Central memory CD8-positive, alpha-beta T cell (primary cell): ENCODE measurements at regions not wholly inside any gene's neighbourhood (a gene's known extent, or its start where the extent isn't known, plus 50 kb on each side); places are given as distances from the start of the nearest gene placed in this dataset.
"Not testable (repeated sequence)": the region's sequence is repeated elsewhere in the genome, so short reads cannot be mapped to it uniquely, and the experiment has no call there.

ENCODE experiments used
- ATAC-seq: fragments of 150-1000 bp; cut with Tn5 transposase; replicated peaks from 2 replicates; pipeline ENCODE4 v1.10.0; 2022; ENCODE audit warnings: mild to moderate bottlenecking, moderate FRiP score, moderate number of reproducible peaks; ENCODE audit not compliant: poor library complexity, severe bottlenecking; ENCODE audit errors: extremely low read depth
- DNase-seq, 2 donors: peaks; one replicate each; pipeline ENCODE4 v3.0.0; 2021; ENCODE audit warnings: low spot score in 2 of 2
- H3K27ac Mint-ChIP-seq: one replicate; pipeline ENCODE4 v1.8.0; 2022; ENCODE audit warnings: low read depth, mild to moderate bottlenecking, moderate library complexity, mixed read lengths
- H3K27me3 Mint-ChIP-seq: one replicate; pipeline ENCODE4 v1.8.0; 2022; ENCODE audit warnings: mixed read lengths
- H3K36me3 Mint-ChIP-seq: one replicate; pipeline ENCODE4 v1.8.0; 2022; ENCODE audit warnings: mild to moderate bottlenecking, moderate library complexity, mixed read lengths; ENCODE audit not compliant: insufficient read depth
- H3K4me1 Mint-ChIP-seq: one replicate; pipeline ENCODE4 v1.8.0; 2022; ENCODE audit warnings: mixed read lengths
- H3K4me3 Mint-ChIP-seq: one replicate; pipeline ENCODE4 v1.8.0; 2022; ENCODE audit warnings: mild to moderate bottlenecking, moderate library complexity, mixed read lengths
- H3K9me3 Mint-ChIP-seq: one replicate; pipeline ENCODE4 v1.8.0; 2022; ENCODE audit warnings: mixed read lengths

DNA sequence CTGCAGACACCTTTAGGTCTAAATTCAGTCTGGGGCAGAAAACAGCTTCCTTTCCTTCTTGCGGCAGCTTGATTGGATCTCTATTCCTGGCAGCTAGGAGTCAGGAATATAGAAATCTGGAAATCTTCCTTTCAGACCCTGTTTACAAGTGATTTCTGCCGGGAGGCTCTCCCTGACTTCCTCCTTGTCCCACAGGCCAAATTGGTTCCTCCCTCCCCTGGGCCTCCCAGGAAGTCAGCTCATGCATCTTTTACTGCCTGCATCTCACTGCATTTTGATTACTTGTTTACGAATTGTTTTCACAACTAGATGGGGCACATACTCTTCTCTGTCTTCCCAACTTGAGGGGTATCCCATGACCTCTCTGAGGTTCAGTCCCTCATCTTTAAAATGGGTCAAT is 206.3 kb downstream of the MAF start:
- peaks cover 28% of the 10 kb centered on the region for H3K4me1 Mint-ChIP-seq
- no peak for DNase-seq
- H3K9me3 Mint-ChIP-seq, result no peaks in the 10 kb centered on the region
- H3K4me3 Mint-ChIP-seq, result no peak overlapping the region
- no peaks in the 10 kb centered on the region for H3K36me3 Mint-ChIP-seq
- no peak overlapping the region for H3K27ac Mint-ChIP-seq
- ATAC-seq, result no peak
- H3K27me3 Mint-ChIP-seq, result no peaks in the 10 kb centered on the region

DNA sequence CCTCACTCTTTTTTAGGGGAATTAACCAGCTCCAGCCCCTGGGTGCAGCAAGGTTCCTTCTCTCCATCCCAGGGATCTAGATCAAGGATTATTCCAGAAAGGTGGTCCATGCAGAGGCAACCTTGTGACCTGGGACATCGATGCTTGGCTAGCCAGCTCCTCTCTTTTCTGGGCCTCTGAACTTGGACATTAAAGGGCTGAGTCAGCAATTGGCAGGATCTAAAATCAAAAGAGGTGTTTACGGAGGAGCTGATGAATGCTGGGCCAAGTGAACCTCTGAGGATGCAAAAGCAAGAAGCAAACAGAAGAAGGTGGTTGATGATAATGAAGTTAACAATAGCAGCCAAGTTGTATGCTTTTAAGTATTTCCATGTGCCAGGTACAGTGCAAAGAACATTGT is 207.0 kb downstream of the MAF start:
- no peak overlapping the region for H3K27ac Mint-ChIP-seq
- no peaks in the 10 kb centered on the region for H3K9me3 Mint-ChIP-seq
- H3K27me3 Mint-ChIP-seq, result no peaks in the 10 kb centered on the region
- ATAC-seq (no peak), DNase-seq (no peak)
- H3K4me1 Mint-ChIP-seq, result peaks cover 28% of the 10 kb centered on the region
- no peak overlapping the region for H3K4me3 Mint-ChIP-seq
- H3K36me3 Mint-ChIP-seq, result no peaks in the 10 kb centered on the region

DNA sequence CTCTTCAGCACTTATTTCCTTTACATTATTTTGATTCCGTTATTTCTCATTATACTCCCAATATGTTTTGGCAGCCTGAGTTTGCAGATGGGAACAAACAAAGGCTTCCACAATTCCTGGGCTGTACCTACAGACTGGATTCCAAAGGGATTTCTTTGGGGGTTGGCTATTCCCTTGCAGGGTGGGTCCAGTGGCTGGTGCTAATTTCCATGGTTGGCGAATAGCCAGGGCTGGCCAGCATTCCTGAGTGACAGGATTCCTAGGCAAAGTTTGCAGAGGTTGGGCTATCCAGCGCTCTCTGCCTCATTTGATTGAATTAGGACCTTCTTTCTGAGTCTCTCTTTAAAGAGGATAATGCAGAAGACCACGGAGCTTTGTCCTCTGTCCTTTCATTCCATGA is 207.4 kb downstream of the MAF start:
- Mint-ChIP-seq H3K36me3 (no peaks in the 10 kb centered on the region), H3K27ac (no peak overlapping the region), H3K4me3 (no peak overlapping the region), H3K27me3 (no peaks in the 10 kb centered on the region), H3K4me1 (peaks cover 28% of the 10 kb centered on the region), H3K9me3 (no peaks in the 10 kb centered on the region)
- ATAC-seq (no peak), DNase-seq (no peak)

DNA sequence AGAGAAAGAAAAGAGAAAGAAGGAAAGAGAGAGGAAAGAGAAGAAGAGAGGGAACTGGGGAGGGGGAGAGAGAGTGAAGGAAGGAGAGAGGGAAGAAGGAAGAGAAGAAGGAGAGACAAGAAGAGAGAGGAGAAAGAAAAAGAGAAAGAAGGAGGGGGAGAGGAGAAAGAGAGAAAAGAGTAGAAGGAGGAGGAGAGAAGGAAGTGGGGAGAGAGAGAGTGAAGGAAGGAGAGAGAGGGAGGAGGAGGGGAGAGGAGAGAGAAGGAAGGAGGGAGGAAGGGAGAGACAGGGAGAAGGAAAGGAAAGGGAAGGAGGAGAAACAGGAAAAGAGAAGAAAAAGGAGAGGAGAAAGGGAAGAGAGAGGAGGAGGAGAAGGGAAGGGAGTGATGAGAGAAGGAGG is 208.5 kb downstream of the MAF start:
- Mint-ChIP-seq H3K27ac (peak overlapping the region; percentile 63), H3K27me3 (no peaks in the 10 kb centered on the region), H3K9me3 (no peaks in the 10 kb centered on the region), H3K4me1 (peaks cover 28% of the 10 kb centered on the region), H3K4me3 (no peak overlapping the region), H3K36me3 (no peaks in the 10 kb centered on the region)
- ATAC-seq (no peak), DNase-seq (no peak)

DNA sequence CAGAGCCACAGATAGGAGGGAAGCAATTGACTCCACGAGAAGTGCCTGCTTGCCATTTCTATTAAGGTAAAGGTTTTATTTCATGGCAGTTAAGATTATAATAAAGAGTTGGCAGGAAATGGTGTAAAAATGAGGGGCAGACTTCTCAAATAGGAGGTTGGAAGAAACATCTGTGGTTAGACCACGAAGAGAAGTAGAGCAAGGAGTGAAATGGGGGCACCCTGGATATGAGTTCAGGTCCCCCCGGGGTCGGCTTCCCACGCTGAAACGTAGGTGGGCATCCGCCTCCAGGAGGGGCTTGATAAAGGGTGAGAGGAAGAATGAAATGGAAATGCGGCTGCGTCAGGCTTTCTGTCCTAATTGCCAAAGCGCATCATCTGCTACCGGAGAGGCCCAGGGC is 209.1 kb downstream of the MAF start:
- no peak overlapping the region for H3K4me3 Mint-ChIP-seq
- H3K9me3 Mint-ChIP-seq, result no peaks in the 10 kb centered on the region
- DNase-seq (no peak), ATAC-seq (no peak)
- H3K27me3 Mint-ChIP-seq, result no peaks in the 10 kb centered on the region
- H3K27ac Mint-ChIP-seq, result peak overlapping the region; percentile 63
- no peaks in the 10 kb centered on the region for H3K36me3 Mint-ChIP-seq
- peaks cover 28% of the 10 kb centered on the region for H3K4me1 Mint-ChIP-seq

DNA sequence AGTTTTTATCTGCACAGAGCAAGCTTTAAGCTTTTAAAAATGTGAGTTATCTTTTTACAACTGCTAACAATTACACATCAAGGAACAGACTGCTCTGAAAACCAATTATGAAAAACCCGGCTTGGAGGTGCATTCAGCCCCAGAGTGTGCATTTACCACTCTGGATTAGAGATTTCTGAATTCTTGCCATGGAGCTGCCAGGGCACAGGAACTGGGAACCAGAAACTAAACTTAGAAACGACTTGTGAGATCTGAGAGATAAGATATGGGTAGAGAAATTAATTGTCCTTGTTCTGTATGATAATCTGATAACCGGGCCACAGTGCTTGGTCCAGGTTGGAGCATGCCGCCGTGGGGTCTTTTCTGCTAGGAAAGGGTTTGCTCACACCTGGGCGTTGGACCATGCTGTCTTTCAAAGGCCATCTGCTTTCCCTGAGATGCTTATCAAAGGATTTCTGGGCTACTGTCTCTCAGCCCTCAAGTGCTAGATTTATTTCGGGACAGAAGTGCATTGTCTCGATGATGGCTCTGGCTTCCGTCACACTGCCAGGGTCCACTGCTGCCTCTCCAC is 210.0 kb downstream of the MAF start:
- ATAC-seq, result no peak
- no peaks in the 10 kb centered on the region for H3K36me3 Mint-ChIP-seq
- H3K27me3 Mint-ChIP-seq, result no peaks in the 10 kb centered on the region
- H3K4me1 Mint-ChIP-seq, result peaks cover 28% of the 10 kb centered on the region
- no peaks in the 10 kb centered on the region for H3K9me3 Mint-ChIP-seq
- no peak overlapping the region for H3K27ac Mint-ChIP-seq
- no peak for DNase-seq
- no peak overlapping the region for H3K4me3 Mint-ChIP-seq

DNA sequence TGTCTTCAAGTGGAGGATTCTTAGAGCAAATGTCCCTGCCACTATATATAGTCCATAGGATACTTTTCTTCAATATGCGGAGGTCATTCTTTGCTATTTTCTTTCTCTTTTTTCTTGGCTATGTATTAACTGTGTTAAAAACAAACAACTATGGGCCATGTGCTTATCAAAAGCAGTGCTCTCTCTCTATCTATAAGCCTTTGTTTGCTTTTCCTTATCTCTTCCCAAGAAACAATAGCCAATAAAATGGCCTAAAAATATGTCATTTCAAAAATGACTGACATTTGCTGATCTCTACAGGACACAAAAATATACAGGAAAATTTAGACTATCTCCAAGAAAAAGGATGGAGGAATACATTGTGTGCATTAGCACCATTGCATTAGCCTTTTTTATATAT is 212.1 kb downstream of the MAF start:
- peaks cover 19% of the 10 kb centered on the region for H3K4me1 Mint-ChIP-seq
- ATAC-seq (no peak), DNase-seq (no peak)
- no peaks in the 10 kb centered on the region for H3K9me3 Mint-ChIP-seq
- H3K27me3 Mint-ChIP-seq, result no peaks in the 10 kb centered on the region
- H3K4me3 Mint-ChIP-seq, result no peak overlapping the region
- no peak overlapping the region for H3K27ac Mint-ChIP-seq
- no peaks in the 10 kb centered on the region for H3K36me3 Mint-ChIP-seq

DNA sequence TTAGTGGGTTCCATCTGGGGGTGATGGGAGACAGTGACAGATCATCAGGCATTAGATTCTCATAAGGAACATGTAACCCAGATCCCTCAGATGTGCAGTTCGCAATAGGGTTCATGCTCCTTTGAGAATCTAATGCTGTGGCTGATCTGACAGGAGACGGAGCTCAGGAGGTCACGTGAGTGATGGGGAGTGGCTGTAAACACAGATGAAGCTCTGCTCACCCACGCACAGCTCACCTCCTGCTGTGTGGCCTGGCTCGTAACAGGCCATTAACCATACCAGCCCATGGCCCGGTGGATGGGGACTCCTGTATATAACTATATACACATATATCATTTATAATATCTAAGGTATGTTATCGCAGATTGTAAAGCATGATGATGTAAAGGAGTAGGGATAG is 214.2 kb downstream of the MAF start:
- Mint-ChIP-seq H3K36me3 (peaks cover 2% of the 10 kb centered on the region), H3K9me3 (no peaks in the 10 kb centered on the region), H3K27ac (no peak overlapping the region), H3K4me1 (peaks cover 24% of the 10 kb centered on the region), H3K27me3 (no peaks in the 10 kb centered on the region), H3K4me3 (no peak overlapping the region)
- no peak for DNase-seq
- no peak for ATAC-seq

DNA sequence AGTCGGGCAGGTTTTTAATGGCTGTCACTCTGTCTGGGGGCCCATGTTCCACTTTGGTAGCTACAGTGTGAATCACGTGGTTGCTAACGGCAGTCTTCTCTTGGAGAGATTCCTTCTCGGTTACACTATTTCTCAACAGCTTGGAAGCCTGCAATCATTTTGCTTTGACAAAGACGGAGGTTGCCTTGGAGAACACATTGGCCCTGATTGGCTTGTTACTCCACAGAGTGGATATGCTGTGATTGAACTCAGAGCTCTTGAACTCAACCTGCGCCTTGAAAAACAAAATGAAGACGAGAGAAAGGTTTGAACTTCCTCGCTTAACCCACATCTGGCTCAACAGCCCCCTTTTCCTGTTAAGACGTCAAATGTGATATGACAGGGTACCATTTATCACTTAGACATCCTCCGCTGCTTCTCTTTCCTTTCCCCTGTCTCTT is 218.9 kb downstream of the MAF start:
- H3K4me3 Mint-ChIP-seq, result peak overlapping the region; percentile 64
- no peaks in the 10 kb centered on the region for H3K27me3 Mint-ChIP-seq
- ATAC-seq (peak; percentile 68), DNase-seq (peak in 1 of 2 donors; percentile 34)
- no peaks in the 10 kb centered on the region for H3K9me3 Mint-ChIP-seq
- H3K27ac Mint-ChIP-seq, result peak overlapping the region; percentile 93
- peaks cover 30% of the 10 kb centered on the region for H3K4me1 Mint-ChIP-seq
- H3K36me3 Mint-ChIP-seq, result peaks cover 6% of the 10 kb centered on the region

DNA sequence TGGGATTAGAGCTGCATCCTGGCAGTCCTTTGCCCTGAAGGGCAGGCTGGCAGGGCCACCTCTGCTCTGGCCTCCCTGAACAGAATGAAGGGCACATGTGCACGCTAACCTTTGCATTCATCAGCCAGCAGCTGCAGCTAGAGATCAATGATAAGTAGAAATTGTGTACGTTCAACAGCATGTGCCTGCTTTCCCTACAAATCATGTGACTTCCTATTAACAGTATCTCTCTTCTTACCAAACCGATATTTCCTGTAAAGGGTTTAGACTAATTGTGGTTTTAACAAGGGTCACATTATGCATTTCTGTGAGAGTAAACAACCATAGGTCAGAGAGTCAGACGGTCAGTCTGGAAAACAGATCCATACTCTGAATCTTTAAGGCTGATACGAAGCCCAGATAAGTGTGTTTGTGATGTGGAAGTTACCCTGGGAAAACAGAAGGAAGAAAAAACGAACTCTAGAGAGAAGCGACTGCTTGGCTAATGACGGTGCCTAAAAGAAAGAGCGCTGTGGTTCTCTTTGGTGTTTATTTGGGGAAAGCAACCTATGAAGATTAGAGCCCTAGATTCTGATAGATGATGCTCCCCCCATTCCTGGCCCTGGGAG is 219.4 kb downstream of the MAF start:
- H3K4me1 Mint-ChIP-seq, result peaks cover 30% of the 10 kb centered on the region
- peaks cover 6% of the 10 kb centered on the region for H3K36me3 Mint-ChIP-seq
- no peaks in the 10 kb centered on the region for H3K9me3 Mint-ChIP-seq
- H3K27me3 Mint-ChIP-seq, result no peaks in the 10 kb centered on the region
- DNase-seq, result peak in 1 of 2 donors; percentile 15
- ATAC-seq, result peak; percentile 74
- peak overlapping the region; percentile 93 for H3K27ac Mint-ChIP-seq
- peak overlapping the region; percentile 64 for H3K4me3 Mint-ChIP-seq

DNA sequence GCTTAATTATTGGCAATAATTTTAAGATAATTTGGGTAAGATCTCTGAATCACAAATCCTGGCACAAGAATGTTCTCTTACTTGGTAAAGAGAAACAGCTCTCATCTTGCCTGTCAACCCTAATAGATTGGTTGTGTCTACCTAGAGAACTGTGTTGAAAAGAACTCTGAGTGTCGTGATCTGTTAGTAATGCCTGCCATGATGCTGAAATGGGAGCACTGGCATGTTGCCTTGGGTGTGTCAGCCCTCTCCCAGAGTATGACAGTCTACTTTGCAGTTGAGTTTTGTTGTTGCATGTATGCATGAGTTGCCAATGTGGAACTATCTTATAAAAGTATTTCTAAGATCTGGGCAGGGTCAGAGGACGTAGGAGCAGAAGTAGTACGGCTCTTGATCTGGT is 221.4 kb downstream of the MAF start:
- peaks cover 6% of the 10 kb centered on the region for H3K36me3 Mint-ChIP-seq
- H3K4me3 Mint-ChIP-seq, result no peak overlapping the region
- DNase-seq, result no peak
- no peaks in the 10 kb centered on the region for H3K27me3 Mint-ChIP-seq
- no peak for ATAC-seq
- H3K27ac Mint-ChIP-seq, result no peak overlapping the region
- peaks cover 39% of the 10 kb centered on the region for H3K4me1 Mint-ChIP-seq
- H3K9me3 Mint-ChIP-seq, result peaks cover 5% of the 10 kb centered on the region

DNA sequence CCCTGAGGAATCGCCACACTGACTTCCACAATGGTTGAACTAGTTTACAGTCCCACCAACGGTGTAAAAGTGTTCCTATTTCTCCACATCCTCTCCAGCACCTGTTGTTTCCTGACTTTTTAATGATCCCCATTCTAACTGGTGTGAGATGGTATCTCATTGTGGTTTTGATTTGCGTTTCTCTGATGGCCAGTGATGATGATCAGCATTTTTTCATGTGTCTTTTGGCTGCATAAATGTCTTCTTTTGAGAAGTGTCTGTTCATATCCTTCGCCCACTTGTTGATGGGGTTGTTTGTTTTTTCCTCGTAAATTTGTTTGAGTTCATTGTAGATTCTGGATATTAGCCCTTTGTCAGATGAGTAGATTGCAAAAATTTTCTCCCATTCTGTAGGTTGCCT is 223.5 kb downstream of the MAF start:
- not testable (repeated sequence) for H3K36me3 Mint-ChIP-seq, H3K9me3 Mint-ChIP-seq, H3K27ac Mint-ChIP-seq, H3K4me3 Mint-ChIP-seq, DNase-seq, ATAC-seq, H3K27me3 Mint-ChIP-seq
- H3K4me1 Mint-ChIP-seq, result peaks cover 40% of the 10 kb centered on the region

DNA sequence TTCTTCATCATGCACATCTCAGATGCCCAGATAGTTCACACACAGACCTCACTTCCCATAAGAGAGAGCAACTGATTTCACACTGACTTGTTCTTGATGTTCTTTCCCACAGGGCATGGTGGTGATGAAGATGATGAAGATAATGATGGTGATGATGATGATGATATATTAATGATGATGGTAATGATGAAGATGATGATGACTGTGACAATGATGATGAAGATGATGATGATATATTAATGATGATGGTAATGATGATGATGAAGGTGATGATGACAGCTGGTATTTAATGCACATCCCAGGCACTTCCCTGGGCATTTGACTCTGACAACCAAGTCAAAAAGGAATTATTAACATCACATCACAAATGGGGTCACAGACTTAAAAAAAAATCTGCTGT is 225.2 kb downstream of the MAF start:
- Mint-ChIP-seq H3K27me3 (no peaks in the 10 kb centered on the region), H3K27ac (no peak overlapping the region), H3K4me1 (peaks cover 36% of the 10 kb centered on the region), H3K9me3 (peaks cover 18% of the 10 kb centered on the region), H3K4me3 (no peak overlapping the region), H3K36me3 (peaks cover 3% of the 10 kb centered on the region)
- ATAC-seq (no peak), DNase-seq (no peak)
